SK-N-MC (cell line): ENCODE measurements at regions not wholly inside any gene's neighbourhood (a gene's known extent, or its start where the extent isn't known, plus 50 kb on each side); places are given as distances from the start of the nearest gene placed in this dataset.

Experiments used
- DNase-seq: peaks from one replicate; pipeline ENCODE4 v3.0.0-alpha.2; 2011; ENCODE audit warnings: low read depth, low spot score
- H3K27ac ChIP-seq: fragments of 200-600 bp; sonication (generic); 2 replicates; pipeline ENCODE4 v1.5.1; 2016; ENCODE audit warnings: mixed run types
- H3K36me3 ChIP-seq: fragments of 200-600 bp; sonication (generic); 2 replicates; pipeline ENCODE4 v1.6.1; 2017; ENCODE audit warnings: antibody characterized with exemption, low read length, mixed read lengths; ENCODE audit not compliant: insufficient read depth
- H3K4me3 ChIP-seq: fragments of 200-600 bp; sonication (generic); 2 replicates; pipeline ENCODE4 v1.5.1; 2016
- H3K9ac ChIP-seq: fragments of 200-600 bp; sonication (generic); 2 replicates; pipeline ENCODE4 v1.8.0; 2017; ENCODE audit warnings: mixed run types, mixed read lengths; ENCODE audit not compliant: insufficient read length
- H3K9me3 ChIP-seq: fragments of 200-600 bp; sonication (generic); 2 replicates; pipeline ENCODE4 v1.6.1; 2017; ENCODE audit warnings: low read depth, mild to moderate bottlenecking, antibody characterized with exemption, low read length, moderate library complexity, mixed read lengths
- EZH2 ChIP-seq: fragments of 200-600 bp; sonication (generic); IDR thresholded peaks from one replicate; pipeline ENCODE4 v1.6.1; 2017; ENCODE audit warnings: antibody characterized with exemption
- FOXP2 ChIP-seq: optimal IDR thresholded peaks from 2 replicates; pipeline ENCODE3; 2011; ENCODE audit warnings: mild to moderate bottlenecking, moderate library complexity; ENCODE audit not compliant: insufficient read depth; ENCODE audit errors: extremely low read length, control extremely low read depth
- POLR2AphosphoS5 ChIP-seq: IDR thresholded peaks from 2 replicates; pipeline ENCODE4 v1.6.1; 2012; ENCODE audit warnings: mild to moderate bottlenecking, low read depth, low read length, borderline replicate concordance

DNA sequence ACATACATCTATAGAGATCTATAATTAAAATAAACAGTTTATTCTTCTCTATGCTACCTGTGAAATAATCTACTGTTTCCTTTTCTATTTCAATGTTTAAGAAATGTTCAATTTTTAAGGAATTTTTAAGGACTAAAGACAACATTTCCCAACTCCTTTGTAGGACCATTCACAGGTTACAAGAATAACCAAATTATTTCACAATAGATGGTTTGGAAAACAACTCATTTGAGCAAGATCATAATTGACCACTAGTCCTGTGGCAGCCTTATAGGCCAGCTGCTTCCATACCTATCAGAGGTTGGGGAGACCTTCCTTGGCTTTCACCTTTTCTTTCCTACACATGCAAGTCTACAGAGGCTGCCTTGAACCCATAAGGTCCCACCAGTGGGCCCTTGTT, 193.7 kb downstream of the TTC39B start:
- Histone ChIP-seq H3K36me3 (no peaks in the 10 kb centered on the region), H3K4me3 (no peak overlapping the region), H3K9ac (no peak overlapping the region), H3K9me3 (no peaks in the 10 kb centered on the region), H3K27ac (no peak overlapping the region)
- no peak for DNase-seq
- no peak for TF ChIP-seq EZH2
- no peak for TF ChIP-seq FOXP2
- TF ChIP-seq POLR2AphosphoS5 = no peak

GRCh38 chr9:15111071-15111470, 195.9 kb downstream of the TTC39B start:
- peaks cover 4% of the 10 kb centered on the region; the same call in 1 of the 2 replicates for H3K9me3 ChIP-seq
- H3K9ac ChIP-seq = no peak overlapping the region
- DNase-seq = no peak
- no peak for TF ChIP-seq EZH2
- TF ChIP-seq POLR2AphosphoS5 = no peak
- no peak for TF ChIP-seq FOXP2
- H3K4me3 ChIP-seq = no peak overlapping the region
- H3K36me3 ChIP-seq = no peaks in the 10 kb centered on the region; the same call in 1 of the 2 replicates
- H3K27ac ChIP-seq = peak overlapping the region; percentile 70

- H3K36me3 ChIP-seq = no peaks in the 10 kb centered on the region; the same call in 1 of the 2 replicates
- no peak overlapping the region for H3K4me3 ChIP-seq
- no peak overlapping the region for H3K9ac ChIP-seq
- DNase-seq = no peak
- no peak for TF ChIP-seq FOXP2
- no peak for TF ChIP-seq EZH2
- no peak for TF ChIP-seq POLR2AphosphoS5
- H3K27ac ChIP-seq = 0 out of 2 replicates have a peak overlapping the region, but pooled peaks have one; percentile 40
- peaks cover 4% of the 10 kb centered on the region; the same call in 1 of the 2 replicates for H3K9me3 ChIP-seq
Measured at GRCh38 chr9:15104826-15105420, 194.7 kb upstream of the FREM1 start.

- TF ChIP-seq POLR2AphosphoS5 (no peak), EZH2 (no peak), FOXP2 (no peak)
- Histone ChIP-seq H3K9ac (no peak overlapping the region), H3K4me3 (peak overlapping the region; percentile 28; the same call in 1 of the 2 replicates), H3K36me3 (no peaks in the 10 kb centered on the region; the same call in 1 of the 2 replicates), H3K27ac (peak overlapping the region; percentile 60; the same call in 1 of the 2 replicates), H3K9me3 (peaks cover 4% of the 10 kb centered on the region; the same call in 1 of the 2 replicates)
- DNase-seq = no peak
Measured at GRCh38 chr9:15103290-15103689, 193.1 kb upstream of the FREM1 start.

DNA sequence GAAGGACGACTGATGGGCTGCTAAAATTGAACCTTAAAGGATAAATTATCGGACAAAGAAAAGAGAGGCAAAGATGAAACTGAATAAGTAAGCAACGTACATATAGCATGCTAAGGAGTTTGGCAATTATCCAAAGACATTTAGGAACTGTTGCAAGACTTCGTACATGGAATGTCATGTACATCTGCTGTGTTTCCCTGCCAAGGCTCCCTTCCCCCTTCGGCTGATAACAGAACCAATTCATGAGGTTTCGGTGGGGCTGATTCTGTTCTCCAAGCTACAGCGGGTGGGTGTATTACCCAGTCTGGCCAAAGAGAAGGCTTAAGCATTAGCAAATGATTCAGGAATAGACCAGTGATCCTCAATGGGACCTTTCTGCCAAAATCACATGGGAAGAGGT, 190.9 kb upstream of the FREM1 start:
- Histone ChIP-seq H3K9me3 (no peaks in the 10 kb centered on the region), H3K27ac (peak overlapping the region; percentile 92), H3K4me3 (no peak overlapping the region), H3K36me3 (no peaks in the 10 kb centered on the region), H3K9ac (no peak overlapping the region)
- TF ChIP-seq POLR2AphosphoS5 (peak; percentile 11; the same call in 1 of the 2 replicates), EZH2 (no peak)
- DNase-seq = peak; percentile 87

DNA sequence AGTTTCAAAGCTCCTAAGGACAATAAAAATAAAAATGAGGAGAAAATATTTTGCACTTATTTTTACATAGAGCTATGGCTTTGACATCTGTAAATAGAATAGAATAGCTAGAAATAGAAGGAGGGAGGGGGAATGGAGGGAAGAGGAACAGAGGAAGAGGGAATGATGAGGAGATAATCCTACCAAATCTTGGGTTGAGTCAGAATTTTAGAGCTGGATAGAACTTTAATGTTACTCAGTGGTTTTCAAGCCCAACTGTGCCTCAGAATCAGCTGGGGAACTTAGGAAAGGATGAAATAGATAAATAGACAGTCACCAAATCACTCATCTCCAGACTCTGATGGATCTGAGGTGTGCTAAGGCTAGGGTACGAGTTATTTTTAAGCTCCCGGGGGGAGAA, 190.3 kb upstream of the FREM1 start:
- TF ChIP-seq FOXP2 (no peak), POLR2AphosphoS5 (no peak), EZH2 (no peak)
- Histone ChIP-seq H3K36me3 (no peaks in the 10 kb centered on the region), H3K9me3 (no peaks in the 10 kb centered on the region), H3K4me3 (0 out of 2 replicates have a peak overlapping the region, but pooled peaks have one; percentile 30), H3K9ac (peak overlapping the region; percentile 3), H3K27ac (peak overlapping the region; percentile 92)
- DNase-seq = no peak

DNA sequence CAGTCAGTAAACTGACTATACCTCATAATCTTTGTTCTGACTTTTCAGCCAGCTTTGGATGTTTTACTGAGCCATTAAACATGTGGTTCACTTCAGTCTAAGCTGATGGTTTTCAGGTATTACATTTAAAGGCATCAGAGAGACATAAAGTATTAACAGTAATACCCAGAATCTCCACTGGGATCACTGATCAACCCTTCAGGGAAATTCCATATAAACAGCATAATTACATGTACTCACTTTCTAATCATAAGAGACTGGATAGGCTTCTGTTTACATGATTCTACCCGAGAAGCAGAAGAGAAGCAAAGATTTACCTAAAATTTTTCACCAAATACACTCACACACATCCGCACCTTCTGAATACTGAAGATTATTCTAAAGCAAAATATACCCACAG, 186.7 kb upstream of the FREM1 start:
- Histone ChIP-seq H3K9ac (no peak overlapping the region), H3K9me3 (no peaks in the 10 kb centered on the region), H3K27ac (no peak overlapping the region), H3K4me3 (no peak overlapping the region), H3K36me3 (no peaks in the 10 kb centered on the region)
- no peak for DNase-seq
- no peak for TF ChIP-seq FOXP2
- TF ChIP-seq POLR2AphosphoS5 = no peak
- no peak for TF ChIP-seq EZH2

DNA sequence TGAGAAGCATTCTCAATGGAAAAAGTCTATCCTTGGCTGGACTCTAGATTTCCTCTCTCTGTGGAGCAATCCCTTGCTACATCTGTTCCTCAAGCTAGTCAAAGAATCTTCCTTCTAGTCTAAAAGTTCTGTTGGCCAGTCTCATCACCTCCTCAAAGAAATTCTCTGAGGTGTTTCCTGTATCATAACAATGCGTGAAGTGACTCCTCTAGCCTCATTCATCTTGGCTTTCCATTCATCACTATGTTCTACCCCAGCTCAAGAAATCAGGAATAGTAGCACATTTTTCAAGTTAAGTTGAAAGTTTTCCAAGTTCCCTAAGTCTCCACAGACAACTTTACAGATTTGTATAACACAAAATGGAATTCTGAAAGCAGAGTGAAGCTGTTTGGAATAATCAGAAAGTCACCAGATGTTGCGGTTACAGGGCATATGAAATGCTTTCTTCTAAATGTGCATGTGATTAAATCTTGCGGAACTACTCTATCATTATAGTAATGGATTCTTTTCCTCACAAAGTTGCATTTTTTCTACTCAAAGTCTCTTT, 176.6 kb upstream of the FREM1 start:
- Histone ChIP-seq H3K27ac (peak overlapping the region; percentile 100), H3K9me3 (no peaks in the 10 kb centered on the region), H3K9ac (peak overlapping the region; percentile 61), H3K4me3 (peak overlapping the region; percentile 70), H3K36me3 (no peaks in the 10 kb centered on the region)
- DNase-seq = peak; percentile 97
- no peak for TF ChIP-seq FOXP2
- TF ChIP-seq POLR2AphosphoS5 = peak; percentile 68; the same call in 1 of the 2 replicates
